ENCODE measurements at regions not wholly inside any gene's neighbourhood (a gene's known extent, or its start where the extent isn't known, plus 50 kb on each side); places are given as distances from the start of the nearest gene placed in this dataset.

DNA sequence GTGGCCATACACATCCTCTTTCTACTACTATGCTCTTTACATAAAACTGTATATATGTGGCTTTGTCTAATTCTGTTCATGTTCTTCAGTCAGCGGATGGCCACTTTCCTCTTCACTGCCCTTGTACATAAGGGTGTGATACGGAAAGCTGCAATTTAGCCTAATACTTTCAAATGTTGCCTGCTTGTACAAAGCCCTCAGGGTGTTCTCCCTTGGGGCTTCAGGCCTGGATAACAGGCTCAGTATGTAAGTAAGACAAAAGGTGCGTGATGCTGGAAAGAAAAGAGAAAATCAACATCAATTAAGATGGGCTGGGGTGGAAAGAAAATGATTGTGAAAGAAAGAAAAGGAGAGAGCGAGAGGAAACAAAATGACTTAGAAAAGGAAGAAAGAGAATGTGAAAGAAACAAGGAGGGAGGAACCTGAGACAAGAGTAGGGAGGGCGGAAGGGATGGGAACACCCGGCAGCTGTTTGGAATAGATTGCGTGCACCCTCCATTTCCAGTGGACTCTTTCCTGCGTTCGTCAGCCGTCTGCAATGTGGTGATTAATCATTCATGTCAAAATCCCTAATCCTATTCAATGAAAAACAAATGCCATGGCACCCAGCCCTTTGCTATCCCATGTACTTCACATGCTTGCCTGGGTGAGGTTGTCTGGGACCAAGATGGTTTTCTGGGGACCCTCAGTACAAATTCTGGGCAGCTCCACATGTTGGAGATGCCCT lies 553.6 kb downstream of the NUF2 start:
- Histone ChIP-seq H3K4me3 (ENCODE audit: low read length) (no peak overlapping the region), H3K36me3 (ENCODE audit: insufficient read depth, low read depth, low read length) (no peaks in the 10 kb centered on the region), H3K9me3 (ENCODE audit: insufficient read depth, low read depth, low read length) (no peaks in the 10 kb centered on the region), H3K4me1 (ENCODE audit: insufficient read depth, low read length) (0 out of 2 replicates have a peak, but pooled peaks cover 8% of the 10 kb centered on the region), H3K27me3 (ENCODE audit: insufficient read depth, low read length) (no peaks in the 10 kb centered on the region), H3K27ac (ENCODE audit: low read length) (no peak overlapping the region), H3K9ac (ENCODE audit: low read depth, low read length) (no peak overlapping the region)

DNA sequence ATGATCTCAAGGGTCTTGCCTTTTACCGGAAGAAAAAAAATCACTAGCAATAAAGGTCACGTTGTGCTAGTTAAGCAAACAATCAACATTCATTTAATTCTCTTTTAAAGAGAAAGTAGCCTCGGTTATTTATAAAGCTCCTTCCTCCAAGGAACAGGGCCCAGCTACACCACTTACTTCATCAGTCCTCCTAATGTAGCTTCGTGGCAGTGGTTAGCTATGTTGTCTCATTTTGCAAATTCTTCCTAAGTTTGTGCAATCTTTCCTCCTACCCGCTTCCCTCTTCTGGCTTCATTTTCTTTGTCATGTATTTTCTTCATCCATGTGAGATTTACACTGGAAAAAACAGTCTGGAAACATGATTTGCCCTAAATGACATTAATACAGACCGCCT lies 554.2 kb downstream of the NUF2 start:
- Histone ChIP-seq H3K4me1 (ENCODE audit: insufficient read depth, low read length) (0 out of 2 replicates have a peak, but pooled peaks cover 8% of the 10 kb centered on the region), H3K27ac (ENCODE audit: low read length) (no peak overlapping the region), H3K27me3 (ENCODE audit: insufficient read depth, low read length) (no peaks in the 10 kb centered on the region), H3K9me3 (ENCODE audit: insufficient read depth, low read depth, low read length) (no peaks in the 10 kb centered on the region), H3K4me3 (ENCODE audit: low read length) (no peak overlapping the region), H3K36me3 (ENCODE audit: insufficient read depth, low read depth, low read length) (no peaks in the 10 kb centered on the region), H3K9ac (ENCODE audit: low read depth, low read length) (no peak overlapping the region)

DNA sequence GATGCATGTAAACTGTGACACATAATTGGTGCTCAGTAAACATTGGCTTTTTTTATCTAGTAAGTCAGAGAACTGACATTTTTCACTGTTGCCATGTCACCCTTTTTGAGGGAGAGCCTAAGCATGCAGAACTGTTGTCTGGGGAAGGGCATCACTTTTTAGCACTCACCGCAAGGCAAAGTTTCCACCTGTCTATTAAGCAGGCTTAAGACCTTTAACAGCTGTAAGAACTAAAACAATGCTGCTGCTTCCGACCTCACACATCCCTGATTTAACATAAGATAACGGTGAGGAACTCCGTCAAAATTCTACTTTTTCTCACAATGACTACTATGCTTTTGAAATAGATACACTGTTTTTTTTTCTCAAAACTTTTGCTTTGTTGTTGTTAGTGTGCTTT lies 554.8 kb downstream of the NUF2 start:
- Histone ChIP-seq H3K27ac (ENCODE audit: low read length) (no peak overlapping the region), H3K4me1 (ENCODE audit: insufficient read depth, low read length) (0 out of 2 replicates have a peak, but pooled peaks cover 8% of the 10 kb centered on the region), H3K4me3 (ENCODE audit: low read length) (no peak overlapping the region), H3K36me3 (ENCODE audit: insufficient read depth, low read depth, low read length) (no peaks in the 10 kb centered on the region), H3K27me3 (ENCODE audit: insufficient read depth, low read length) (no peaks in the 10 kb centered on the region), H3K9me3 (ENCODE audit: insufficient read depth, low read depth, low read length) (no peaks in the 10 kb centered on the region), H3K9ac (ENCODE audit: low read depth, low read length) (no peak overlapping the region)

DNA sequence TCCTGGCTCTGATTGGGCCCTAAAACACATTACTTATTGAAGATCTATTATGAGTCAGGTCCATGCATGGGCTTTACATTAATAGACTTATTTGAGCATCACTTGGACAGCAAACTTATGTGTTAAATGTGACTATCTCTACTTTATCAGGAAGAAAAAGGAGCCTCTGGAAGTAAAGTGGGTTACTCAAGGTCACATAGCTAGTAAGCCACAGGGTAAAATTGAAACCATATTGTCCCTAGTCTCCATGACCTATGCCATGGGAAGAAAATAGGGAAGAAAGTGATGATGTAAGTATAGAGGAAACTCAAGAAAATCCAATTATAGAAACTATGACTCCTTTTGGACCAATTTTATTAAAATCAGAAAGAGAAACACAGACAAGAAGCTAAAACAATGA lies 555.3 kb downstream of the NUF2 start:
- H3K27ac ChIP-seq (ENCODE audit: low read length): no peak overlapping the region
- H3K9me3 ChIP-seq (ENCODE audit: insufficient read depth, low read depth, low read length): no peaks in the 10 kb centered on the region
- 0 out of 2 replicates have a peak, but pooled peaks cover 8% of the 10 kb centered on the region for H3K4me1 ChIP-seq (ENCODE audit: insufficient read depth, low read length)
- H3K36me3 ChIP-seq (ENCODE audit: insufficient read depth, low read depth, low read length): no peaks in the 10 kb centered on the region
- H3K9ac ChIP-seq (ENCODE audit: low read depth, low read length): no peak overlapping the region
- no peak overlapping the region for H3K4me3 ChIP-seq (ENCODE audit: low read length)
- H3K27me3 ChIP-seq (ENCODE audit: insufficient read depth, low read length): no peaks in the 10 kb centered on the region

DNA sequence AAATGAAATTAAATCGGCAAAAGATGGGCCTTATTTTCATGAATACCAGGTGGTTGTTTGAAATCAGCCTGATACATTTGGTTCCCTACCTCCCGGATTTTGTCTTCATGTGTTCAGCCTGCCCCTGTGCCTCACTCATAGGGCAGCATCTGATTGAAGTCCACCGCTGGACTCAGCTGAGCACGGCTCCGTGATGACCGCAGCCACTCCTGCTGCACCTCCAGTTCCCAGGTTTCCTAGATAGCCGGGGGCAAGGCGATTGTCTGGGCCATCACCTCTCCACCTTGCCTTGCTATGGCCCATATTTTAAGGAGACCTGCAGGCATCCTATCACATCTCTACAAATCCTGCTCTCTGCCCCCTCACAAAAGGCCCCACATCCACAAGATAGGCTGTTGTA lies 563.8 kb downstream of the NUF2 start:
- Histone ChIP-seq H3K4me3 (ENCODE audit: low read length) (no peak overlapping the region), H3K4me1 (ENCODE audit: insufficient read depth, low read length) (peaks cover 10% of the 10 kb centered on the region), H3K27me3 (ENCODE audit: insufficient read depth, low read length) (no peaks in the 10 kb centered on the region), H3K27ac (ENCODE audit: low read length) (no peak overlapping the region), H3K9ac (ENCODE audit: low read depth, low read length) (no peak overlapping the region), H3K36me3 (ENCODE audit: insufficient read depth, low read depth, low read length) (no peaks in the 10 kb centered on the region), H3K9me3 (ENCODE audit: insufficient read depth, low read depth, low read length) (no peaks in the 10 kb centered on the region)

DNA sequence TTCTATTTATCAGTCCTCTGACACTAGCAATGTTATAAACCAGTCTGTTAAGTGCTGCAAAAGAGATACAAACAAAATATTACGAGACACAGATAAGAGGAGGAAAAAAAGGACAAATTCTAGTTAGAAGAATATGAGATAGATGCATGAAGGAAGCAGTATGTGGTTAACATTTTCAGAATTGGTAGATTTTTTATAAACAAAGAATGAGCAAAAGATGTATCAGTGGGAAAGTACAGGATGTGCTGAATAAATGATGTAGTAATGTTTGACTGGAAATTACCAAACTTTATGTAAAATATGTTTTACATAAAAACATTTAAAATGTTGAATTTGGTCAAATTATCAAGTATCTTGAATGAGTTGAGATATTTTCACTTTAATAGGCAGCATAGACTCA lies 574.2 kb downstream of the NUF2 start:
- Histone ChIP-seq H3K4me1 (ENCODE audit: insufficient read depth, low read length) (no peaks in the 10 kb centered on the region; the same call in 1 of the 2 replicates), H3K9me3 (ENCODE audit: insufficient read depth, low read depth, low read length) (no peaks in the 10 kb centered on the region), H3K27ac (ENCODE audit: low read length) (no peak overlapping the region), H3K27me3 (ENCODE audit: insufficient read depth, low read length) (no peaks in the 10 kb centered on the region), H3K4me3 (ENCODE audit: low read length) (no peak overlapping the region), H3K36me3 (ENCODE audit: insufficient read depth, low read depth, low read length) (no peaks in the 10 kb centered on the region), H3K9ac (ENCODE audit: low read depth, low read length) (no peak overlapping the region)

DNA sequence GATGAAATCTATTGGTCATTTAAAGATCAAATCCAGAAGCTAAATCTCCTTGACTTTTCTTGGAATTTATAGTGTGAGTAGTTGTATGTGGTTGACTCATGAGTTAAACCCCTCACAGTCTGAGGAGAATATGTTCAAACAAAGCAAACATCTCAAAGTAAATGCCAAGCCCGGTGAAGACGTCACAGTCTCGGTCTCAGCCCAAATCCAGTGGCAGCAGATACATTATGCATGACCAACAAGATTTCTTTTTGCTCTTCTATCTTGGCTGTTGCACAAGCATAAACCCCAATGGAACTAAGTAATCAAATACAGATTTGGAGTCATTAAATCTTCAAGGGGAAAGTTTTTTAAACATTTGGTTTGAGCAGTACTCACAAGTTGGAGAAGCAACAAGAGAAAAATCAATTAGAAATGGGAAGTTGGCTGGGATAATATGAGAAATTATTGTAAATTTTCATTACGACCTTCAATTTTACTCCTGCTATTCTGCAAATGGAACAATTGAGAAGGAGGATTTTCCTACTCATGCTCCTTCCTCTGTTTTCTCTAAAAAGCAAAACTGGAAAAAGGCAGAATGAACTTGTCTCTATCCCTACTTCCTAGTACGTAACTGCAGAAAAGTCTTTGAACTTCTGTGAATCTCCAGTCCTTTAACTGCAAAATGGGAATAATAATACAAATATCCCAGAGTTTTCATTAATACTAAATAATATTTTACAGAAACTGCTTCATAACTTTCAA lies 575.8 kb downstream of the NUF2 start:
- no peaks in the 10 kb centered on the region for H3K9me3 ChIP-seq (ENCODE audit: insufficient read depth, low read depth, low read length)
- H3K36me3 ChIP-seq (ENCODE audit: insufficient read depth, low read depth, low read length): no peaks in the 10 kb centered on the region
- H3K4me3 ChIP-seq (ENCODE audit: low read length): no peak overlapping the region
- H3K27ac ChIP-seq (ENCODE audit: low read length): no peak overlapping the region
- H3K27me3 ChIP-seq (ENCODE audit: insufficient read depth, low read length): no peaks in the 10 kb centered on the region
- no peak overlapping the region for H3K9ac ChIP-seq (ENCODE audit: low read depth, low read length)
- no peaks in the 10 kb centered on the region; the same call in 1 of the 2 replicates for H3K4me1 ChIP-seq (ENCODE audit: insufficient read depth, low read length)

DNA sequence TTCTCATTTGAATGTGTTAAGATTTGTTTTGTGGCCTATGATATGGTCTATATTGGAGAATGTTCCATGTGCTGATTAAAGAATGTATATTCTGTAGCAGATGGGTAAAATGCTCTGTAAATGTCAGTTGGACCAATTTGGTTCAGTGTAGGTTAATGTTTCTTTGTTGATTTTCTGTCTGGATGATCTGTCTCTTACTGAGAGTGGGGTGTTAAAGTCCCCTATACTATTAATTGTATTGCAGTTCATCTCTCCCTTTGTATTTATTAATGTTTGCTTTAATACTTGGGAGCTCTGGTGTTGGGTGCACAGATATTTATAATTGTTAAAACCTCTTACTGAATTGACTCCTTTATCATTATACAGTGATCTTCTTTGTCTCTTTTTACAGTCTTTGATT lies 584.5 kb downstream of the NUF2 start:
- Histone ChIP-seq H3K9me3 (ENCODE audit: insufficient read depth, low read depth, low read length) (no peaks in the 10 kb centered on the region), H3K4me3 (ENCODE audit: low read length) (no peak overlapping the region), H3K27me3 (ENCODE audit: insufficient read depth, low read length) (no peaks in the 10 kb centered on the region), H3K4me1 (ENCODE audit: insufficient read depth, low read length) (no peaks in the 10 kb centered on the region), H3K9ac (ENCODE audit: low read depth, low read length) (no peak overlapping the region), H3K27ac (ENCODE audit: low read length) (no peak overlapping the region), H3K36me3 (ENCODE audit: insufficient read depth, low read depth, low read length) (no peaks in the 10 kb centered on the region)

DNA sequence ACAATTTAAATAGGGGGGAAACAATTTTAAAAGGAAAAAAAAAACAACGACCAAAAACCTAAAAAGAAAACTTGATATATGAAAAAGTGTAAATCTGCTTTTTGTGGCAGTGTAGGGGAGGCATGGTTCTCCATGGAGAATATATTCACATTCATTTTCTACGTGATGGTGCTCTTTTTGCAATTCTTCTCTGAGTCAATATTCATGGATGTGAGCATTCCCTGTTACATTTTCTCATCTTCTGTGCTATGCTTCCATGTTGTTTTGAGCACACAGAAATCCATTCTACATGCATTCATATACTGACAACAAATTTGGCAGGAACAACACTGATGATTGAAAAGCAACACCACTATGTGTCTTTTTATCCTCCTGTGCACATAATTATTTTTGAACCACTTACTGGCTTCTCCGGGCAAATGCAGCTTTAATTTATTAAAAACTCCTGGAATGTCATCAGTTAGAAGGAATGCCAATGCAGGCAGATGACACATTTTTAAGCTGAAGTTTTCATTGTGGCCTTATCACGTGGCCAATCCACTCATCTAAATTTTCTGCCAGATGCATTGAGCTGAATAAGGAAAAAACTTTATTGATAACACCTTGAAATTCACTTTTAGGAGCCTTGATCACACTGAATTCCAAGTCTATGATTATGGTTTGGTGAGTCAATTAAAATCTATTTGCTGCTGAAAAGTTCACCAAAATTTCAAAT lies 590.6 kb downstream of the NUF2 start:
- no peaks in the 10 kb centered on the region for H3K4me1 ChIP-seq (ENCODE audit: insufficient read depth, low read length)
- no peaks in the 10 kb centered on the region for H3K36me3 ChIP-seq (ENCODE audit: insufficient read depth, low read depth, low read length)
- H3K9me3 ChIP-seq (ENCODE audit: insufficient read depth, low read depth, low read length): no peaks in the 10 kb centered on the region
- H3K27ac ChIP-seq (ENCODE audit: low read length): no peak overlapping the region
- H3K9ac ChIP-seq (ENCODE audit: low read depth, low read length): no peak overlapping the region
- no peak overlapping the region for H3K4me3 ChIP-seq (ENCODE audit: low read length)
- H3K27me3 ChIP-seq (ENCODE audit: insufficient read depth, low read length): no peaks in the 10 kb centered on the region

DNA sequence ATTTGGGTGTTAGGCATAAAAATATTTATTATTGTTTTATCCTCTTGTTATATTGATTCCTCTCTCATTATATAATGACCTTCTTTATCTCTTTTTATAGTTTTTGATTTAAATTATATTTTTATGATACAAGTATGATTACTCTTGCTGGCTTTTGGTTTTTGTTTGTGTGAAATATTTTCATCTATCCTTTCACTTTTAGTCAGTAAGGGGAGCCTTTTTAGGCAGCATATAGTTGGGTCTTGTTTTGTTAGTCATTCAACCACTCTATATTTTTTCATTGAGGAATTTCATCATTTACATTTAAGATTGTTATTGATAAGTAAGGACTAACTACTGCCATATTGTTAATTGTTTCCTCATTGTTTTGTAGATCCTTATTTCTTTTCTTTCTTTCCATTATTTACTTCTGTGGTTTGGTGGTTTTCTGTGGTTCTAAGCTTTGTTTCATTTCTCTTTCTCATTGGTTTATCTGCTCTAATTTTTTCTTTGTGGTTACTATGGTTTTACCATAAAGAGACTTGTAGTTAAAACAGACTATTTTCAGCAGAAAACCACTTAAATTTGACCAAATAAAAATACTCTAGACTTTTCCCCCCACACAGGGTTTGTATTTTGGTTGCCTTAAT lies 593.1 kb downstream of the NUF2 start:
- no peak overlapping the region for H3K27ac ChIP-seq (ENCODE audit: low read length)
- no peaks in the 10 kb centered on the region for H3K9me3 ChIP-seq (ENCODE audit: insufficient read depth, low read depth, low read length)
- no peaks in the 10 kb centered on the region for H3K36me3 ChIP-seq (ENCODE audit: insufficient read depth, low read depth, low read length)
- no peak overlapping the region for H3K9ac ChIP-seq (ENCODE audit: low read depth, low read length)
- H3K4me1 ChIP-seq (ENCODE audit: insufficient read depth, low read length): no peaks in the 10 kb centered on the region
- no peaks in the 10 kb centered on the region for H3K27me3 ChIP-seq (ENCODE audit: insufficient read depth, low read length)
- no peak overlapping the region for H3K4me3 ChIP-seq (ENCODE audit: low read length)

DNA sequence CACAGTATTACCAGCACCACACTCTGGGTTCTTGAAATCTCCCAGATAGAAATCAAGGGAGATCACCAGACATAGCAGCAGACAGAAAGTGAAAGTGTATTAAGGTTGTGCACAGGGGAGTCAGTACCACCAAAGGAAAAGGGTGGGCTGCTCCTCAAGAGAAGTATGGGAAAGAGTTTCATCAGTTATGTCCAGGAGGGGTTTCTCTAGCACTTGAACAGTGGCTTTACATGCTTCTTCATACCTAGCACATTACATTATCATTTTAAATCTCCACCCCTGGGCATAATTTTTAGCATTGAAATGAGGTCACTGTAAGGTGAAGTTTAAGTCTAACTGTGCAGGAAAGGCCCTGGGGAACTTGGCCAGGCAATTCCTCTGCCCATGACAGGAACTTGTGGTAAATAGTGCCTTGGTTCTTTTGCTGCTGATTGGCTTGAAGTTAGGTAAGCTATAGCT lies 601.0 kb downstream of the NUF2 start:
- Histone ChIP-seq H3K4me3 (ENCODE audit: low read length) (no peak overlapping the region), H3K9me3 (ENCODE audit: insufficient read depth, low read depth, low read length) (no peaks in the 10 kb centered on the region), H3K27me3 (ENCODE audit: insufficient read depth, low read length) (no peaks in the 10 kb centered on the region), H3K36me3 (ENCODE audit: insufficient read depth, low read depth, low read length) (no peaks in the 10 kb centered on the region), H3K9ac (ENCODE audit: low read depth, low read length) (no peak overlapping the region), H3K27ac (ENCODE audit: low read length) (no peak overlapping the region), H3K4me1 (ENCODE audit: insufficient read depth, low read length) (peaks cover 1% of the 10 kb centered on the region; the same call in 1 of the 2 replicates)

Data from iPS-20b (cell line).